GM20000 (cell line): ENCODE measurements at regions not wholly inside any gene's neighbourhood (a gene's known extent, or its start where the extent isn't known, plus 50 kb on each side); places are given as distances from the start of the nearest gene placed in this dataset.
A peak's percentile ranks its signal among the peaks of the same experiment; 100 is the strongest.
"Not testable (repeated sequence)": the region's sequence is repeated elsewhere in the genome, so short reads cannot be mapped to it uniquely, and the experiment has no call there.

Experiments
- DNase-seq: peaks from one replicate; pipeline ENCODE4 v3.0.0; 2012; ENCODE audit warnings: low spot score
- CTCF ChIP-seq: IDR thresholded peaks from 2 replicates; pipeline ENCODE4 v1.5.1; 2012; ENCODE audit warnings: mild to moderate bottlenecking, control low read depth; ENCODE audit errors: extremely low read depth, missing control alignments

GRCh38 chr3:67064105-67064504, 66.0 kb downstream of the KBTBD8 start:
- TF ChIP-seq CTCF = no peak

DNA sequence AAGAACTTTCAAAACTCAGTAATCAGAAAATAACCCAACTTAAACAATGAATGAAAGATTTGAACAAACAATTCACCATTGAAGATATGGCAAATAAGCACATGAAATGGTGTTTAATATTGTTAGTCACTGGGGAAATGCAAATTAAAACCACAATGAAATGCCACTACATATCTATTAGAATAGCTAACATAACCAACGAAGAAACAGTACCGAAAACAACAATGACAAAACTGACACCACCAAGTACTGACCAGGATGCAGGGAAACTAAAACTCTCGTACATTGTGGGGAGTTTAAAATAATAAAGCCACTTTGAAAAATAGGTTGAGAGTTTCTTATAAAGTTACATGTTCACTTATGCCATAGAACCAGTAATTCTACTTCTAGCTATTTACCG, 69.1 kb downstream of the KBTBD8 start:
- DNase-seq = no peak
- TF ChIP-seq CTCF = no peak

More at GRCh38 chr3:67064105-67064504, 66.0 kb downstream of the KBTBD8 start:
- DNase-seq = no peak

DNA sequence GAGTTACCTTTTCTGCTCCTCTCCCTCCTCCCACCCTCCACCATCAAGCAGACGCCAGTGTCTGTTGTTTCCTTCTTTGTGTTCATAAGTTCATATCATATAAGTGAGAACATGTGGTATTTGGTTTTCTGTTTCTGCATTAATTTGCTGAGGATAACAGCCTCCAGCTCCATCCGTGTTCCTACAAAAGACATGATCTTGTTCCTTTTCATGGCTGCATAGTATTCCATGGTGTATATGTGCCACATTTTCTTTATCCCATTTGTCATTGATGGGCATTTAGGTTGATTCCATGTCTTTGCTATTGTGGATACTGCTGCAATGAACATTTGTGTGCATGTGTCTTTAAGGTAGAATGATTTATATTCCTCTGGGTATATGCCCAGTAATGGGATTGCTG, 74.5 kb downstream of the KBTBD8 start:
- DNase-seq = not testable (repeated sequence)

- no peak for DNase-seq
- no peak for TF ChIP-seq CTCF
Observed at GRCh38 chr3:67073812-67074211, 75.7 kb downstream of the KBTBD8 start.

- TF ChIP-seq CTCF = no peak
- DNase-seq = peak; percentile 9
Observed at GRCh38 chr3:67075295-67075694, 77.2 kb downstream of the KBTBD8 start.

- no peak for TF ChIP-seq CTCF
Observed at GRCh38 chr3:67076607-67077006, 78.5 kb downstream of the KBTBD8 start.

DNA sequence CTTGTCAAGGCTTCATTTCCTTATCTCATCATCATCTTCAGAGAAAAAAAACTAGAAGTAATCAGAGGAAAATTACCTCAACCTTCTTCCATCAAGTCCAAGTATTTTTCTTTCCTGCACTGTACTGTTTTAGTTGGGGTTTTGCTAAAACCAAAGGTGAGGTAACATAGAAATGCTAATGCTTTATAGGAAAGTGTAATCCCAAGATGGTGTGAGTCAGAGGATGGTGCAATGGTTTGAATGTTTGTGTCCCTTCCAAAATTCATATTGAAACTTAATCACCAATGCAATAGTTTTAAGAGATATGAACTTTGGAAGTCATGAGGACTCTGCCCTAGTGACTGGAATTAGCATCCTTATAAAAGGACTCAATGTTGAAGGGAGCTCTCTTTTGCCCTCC, 79.5 kb downstream of the KBTBD8 start:
- TF ChIP-seq CTCF = no peak
- no peak for DNase-seq

More at GRCh38 chr3:67076607-67077006, 78.5 kb downstream of the KBTBD8 start:
- no peak for DNase-seq

GRCh38 chr3:67082533-67083024, 84.5 kb downstream of the KBTBD8 start:
- DNase-seq = no peak
- TF ChIP-seq CTCF = no peak
